HT-29 (cell line): ENCODE measurements at regions not wholly inside any gene's neighbourhood (a gene's known extent, or its start where the extent isn't known, plus 50 kb on each side); places are given as distances from the start of the nearest gene placed in this dataset.

Source experiments
- DNase-seq: peaks from one replicate; pipeline ENCODE4 v3.0.0-alpha.2; 2015; ENCODE audit warnings: low spot score

GRCh38 chr4:156654410-156654809 lies 317.2 kb downstream of the PDGFC start:
- no peak for DNase-seq

- no peak for DNase-seq
Observed at GRCh38 chr4:156643826-156644225, 327.8 kb downstream of the PDGFC start.

- DNase-seq = no peak
Observed at GRCh38 chr4:156642161-156642560, 329.4 kb downstream of the PDGFC start.

- peak; percentile 17 for DNase-seq
Observed at GRCh38 chr4:156638925-156639605, 332.5 kb downstream of the PDGFC start.

- no peak for DNase-seq
Observed at GRCh38 chr4:156638334-156638733, 333.3 kb downstream of the PDGFC start.

GRCh38 chr4:156636381-156636780 lies 335.2 kb downstream of the PDGFC start:
- no peak for DNase-seq

- peak; percentile 16 for DNase-seq
Observed at GRCh38 chr4:156635051-156635450, 336.5 kb downstream of the PDGFC start.

- DNase-seq = no peak
Observed at GRCh38 chr4:156634612-156635011, 337.0 kb downstream of the PDGFC start.

GRCh38 chr4:156633847-156634246 lies 337.8 kb downstream of the PDGFC start:
- DNase-seq = no peak

GRCh38 chr4:156628858-156629257 lies 342.7 kb downstream of the PDGFC start:
- DNase-seq = no peak

GRCh38 chr4:156623376-156623775 lies 348.2 kb downstream of the PDGFC start:
- no peak for DNase-seq

- no peak for DNase-seq
Observed at GRCh38 chr4:156620786-156621185, 350.8 kb downstream of the PDGFC start.

- DNase-seq = no peak
Observed at GRCh38 chr4:156619154-156619934, 352.3 kb downstream of the PDGFC start.

- DNase-seq = no peak
Observed at GRCh38 chr4:156615066-156615531, 356.5 kb downstream of the PDGFC start.

GRCh38 chr4:156614536-156614935 lies 357.1 kb downstream of the PDGFC start:
- no peak for DNase-seq

GRCh38 chr4:156609421-156609820 lies 362.2 kb downstream of the PDGFC start:
- DNase-seq = no peak

GRCh38 chr4:156608651-156609050 lies 362.9 kb downstream of the PDGFC start:
- DNase-seq = no peak

- DNase-seq = no peak
Observed at GRCh38 chr4:156607478-156607857, 364.1 kb downstream of the PDGFC start.

GRCh38 chr4:156606554-156607477 lies 364.8 kb downstream of the PDGFC start:
- no peak for DNase-seq

- peak; percentile 73 for DNase-seq
Observed at GRCh38 chr4:156598138-156598681, 373.4 kb downstream of the PDGFC start.

- DNase-seq = no peak
Observed at GRCh38 chr4:156596706-156597329, 374.8 kb downstream of the PDGFC start.
